ENCODE measurements at regions not wholly inside any gene's neighbourhood (a gene's known extent, or its start where the extent isn't known, plus 50 kb on each side); places are given as distances from the start of the nearest gene placed in this dataset.
A peak's percentile ranks its signal among the peaks of the same experiment; 100 is the strongest.
"Not testable (repeated sequence)": the region's sequence is repeated elsewhere in the genome, so short reads cannot be mapped to it uniquely, and the experiment has no call there.

DNA sequence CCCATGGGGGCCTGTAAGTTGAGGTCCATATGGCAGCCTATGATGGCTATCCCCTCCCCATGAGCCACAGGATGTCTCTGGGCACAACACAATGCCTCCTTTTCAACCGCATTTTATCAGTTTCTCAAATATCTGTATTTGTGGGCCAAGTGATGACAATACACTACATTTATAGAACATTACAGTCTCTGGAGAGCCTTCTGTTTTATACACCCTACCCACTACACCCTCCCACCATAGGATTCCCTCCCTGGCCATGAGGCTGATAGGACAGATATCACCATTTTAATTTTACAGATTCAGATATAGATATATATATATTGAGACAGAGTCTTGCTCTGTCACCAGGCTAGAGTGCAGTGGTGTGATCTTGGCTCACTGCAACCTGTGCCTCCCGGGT lies 236.8 kb downstream of the ENC1 start:
- no peak for DNase-seq (ENCODE audit: low read depth, low spot score)

DNA sequence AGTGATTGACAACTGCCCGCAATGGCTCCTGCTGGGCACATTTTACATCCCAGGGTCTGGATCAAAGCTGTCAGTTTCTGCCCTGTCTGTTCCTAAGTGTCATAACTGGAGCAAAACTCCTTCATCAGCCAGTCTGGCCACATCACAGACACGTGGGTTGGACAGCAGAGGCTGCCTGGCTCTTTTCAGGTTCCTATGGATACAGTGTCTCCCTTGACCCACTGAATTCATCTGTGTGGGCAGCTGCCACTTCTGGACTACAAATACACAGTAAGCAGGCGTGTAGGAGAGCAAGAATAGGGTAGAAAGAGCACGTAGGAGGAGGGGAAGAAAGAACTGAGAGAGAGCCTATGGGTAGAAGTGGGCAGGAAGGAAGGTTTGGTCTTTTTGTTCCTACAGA lies 238.0 kb downstream of the ENC1 start:
- no peak for DNase-seq (ENCODE audit: low read depth, low spot score)

DNA sequence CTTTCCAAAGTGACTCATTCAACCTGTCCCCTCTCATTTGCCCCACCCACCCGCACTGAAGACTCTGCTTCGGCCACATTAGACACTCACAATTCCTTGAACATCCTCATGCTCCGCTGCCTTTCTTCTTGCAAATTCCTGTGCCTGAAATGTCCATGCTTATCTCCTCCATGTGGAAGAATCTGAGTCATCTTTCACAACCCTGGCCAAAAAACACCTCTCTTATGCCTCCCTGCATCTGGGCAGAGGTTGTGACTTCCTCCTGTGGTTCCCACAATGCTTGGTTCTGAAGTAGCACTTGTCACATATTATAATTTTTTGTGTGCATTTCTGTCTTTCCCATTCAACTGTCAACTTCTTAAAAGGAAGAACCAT lies 238.6 kb downstream of the ENC1 start:
- DNase-seq (ENCODE audit: low read depth, low spot score), result no peak

DNA sequence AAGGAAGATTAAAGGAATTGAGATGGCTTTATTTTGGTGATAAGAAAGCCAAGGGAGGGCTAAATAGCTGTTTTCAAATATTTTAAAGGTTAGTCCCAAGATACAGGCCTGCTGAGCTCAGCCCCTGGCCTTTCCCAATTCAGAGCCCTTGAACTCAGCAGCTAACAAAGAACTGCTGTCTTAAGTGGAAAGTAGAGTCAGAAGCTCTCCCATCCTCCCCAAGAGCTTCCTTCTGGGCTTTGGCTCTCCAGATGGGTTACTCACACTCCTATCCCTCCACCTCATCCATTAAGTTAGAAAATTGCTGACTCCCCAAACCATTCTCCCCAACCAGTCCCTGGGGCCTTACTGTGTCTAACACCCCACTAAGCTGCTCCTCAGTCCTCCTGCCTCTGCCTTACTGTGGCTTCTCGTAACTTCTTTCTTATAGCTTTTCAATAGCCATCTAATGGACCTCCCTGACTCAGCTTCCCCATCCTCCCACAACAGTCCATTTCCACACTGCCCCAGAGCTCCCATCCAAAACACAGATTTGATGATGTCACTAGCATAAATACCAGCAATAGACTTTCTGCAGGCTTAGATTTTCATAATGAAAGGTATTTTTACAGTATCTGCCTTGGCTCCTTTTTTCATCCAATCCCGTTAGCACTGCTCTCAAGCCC lies 239.1 kb downstream of the ENC1 start:
- peak; percentile 11 for DNase-seq (ENCODE audit: low read depth, low spot score)

GRCh38 chr5:74400067-74400466 lies 240.5 kb downstream of the ENC1 start:
- DNase-seq (ENCODE audit: low read depth, low spot score), result no peak

DNA sequence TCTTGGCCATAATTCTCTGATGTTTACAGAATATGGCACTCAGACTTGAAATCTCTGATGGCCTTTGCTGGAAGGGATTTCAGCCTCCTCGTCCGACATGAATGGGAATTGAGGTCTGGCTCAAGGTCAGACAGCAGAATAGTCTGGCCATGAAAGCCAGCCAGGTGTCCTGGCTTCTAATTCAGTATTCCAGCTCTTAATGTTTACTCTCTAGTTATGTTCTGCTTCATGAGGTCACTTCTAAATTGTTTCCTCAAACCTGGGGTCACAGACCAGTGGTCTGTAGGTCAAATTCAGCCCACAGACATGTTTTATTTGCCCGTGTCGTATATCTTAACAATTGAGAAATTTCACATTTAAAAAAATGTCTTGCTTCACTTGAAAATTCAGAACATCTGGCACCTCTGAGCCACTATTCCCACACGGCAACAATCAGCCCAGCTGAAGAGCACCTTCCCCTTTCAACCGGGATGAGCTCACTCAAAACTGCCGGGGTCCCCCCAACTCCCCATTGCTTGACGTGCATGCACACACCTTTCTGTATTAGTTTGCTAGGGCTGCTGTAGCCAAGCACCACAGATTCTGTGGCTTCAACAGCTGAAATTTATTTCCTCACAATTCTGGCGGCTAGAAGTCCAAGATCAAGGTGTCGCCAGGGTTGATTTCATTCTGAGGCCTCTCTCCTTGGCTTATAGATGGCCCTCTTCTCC lies 243.5 kb downstream of the ENC1 start:
- DNase-seq (ENCODE audit: low read depth, low spot score), result no peak

DNA sequence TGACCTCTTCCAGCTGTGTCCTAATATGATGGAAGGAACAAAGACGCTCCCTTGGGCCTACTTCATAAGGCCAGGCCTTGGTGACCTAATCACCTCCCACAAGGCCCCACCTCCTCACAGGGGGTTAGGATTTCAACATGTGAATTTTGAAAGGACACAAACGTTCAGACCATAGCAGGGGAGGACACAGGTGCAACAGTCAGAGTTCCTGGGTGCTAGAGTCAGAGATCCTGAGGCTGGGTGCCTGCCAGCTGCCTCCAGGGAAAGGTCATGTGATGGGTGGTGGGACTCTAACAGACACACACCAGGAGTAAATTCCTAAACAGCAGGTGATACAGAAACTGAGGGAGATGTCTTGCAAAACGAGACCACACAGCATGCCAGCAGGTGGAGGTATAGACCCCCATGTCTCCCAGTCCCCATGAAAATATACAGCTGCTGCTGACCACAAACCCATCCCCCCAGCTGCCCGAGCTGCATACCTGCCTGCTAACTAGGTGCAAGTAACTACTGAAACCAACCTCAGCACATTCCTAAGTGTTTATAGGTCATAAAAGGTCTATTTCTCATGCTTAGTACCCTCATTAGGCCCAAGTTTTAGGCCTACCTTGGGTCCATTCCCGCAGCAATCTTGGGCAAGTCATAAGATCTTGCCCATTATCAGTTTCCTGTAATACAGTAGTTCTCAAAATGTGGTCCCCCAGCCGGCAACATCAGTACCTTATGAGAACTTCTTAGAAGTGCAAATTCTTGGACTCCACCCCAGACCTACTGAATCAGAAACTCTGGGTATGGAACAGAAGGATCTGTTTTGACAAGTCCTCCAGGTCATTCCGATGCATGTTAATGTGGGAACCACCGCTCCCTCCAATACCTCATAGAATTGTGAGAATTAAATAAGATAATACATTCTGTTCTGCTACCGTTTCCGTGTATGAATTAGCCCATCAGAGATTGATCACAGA lies 245.3 kb downstream of the ENC1 start:
- peak; percentile 92 for DNase-seq (ENCODE audit: low read depth, low spot score)

DNA sequence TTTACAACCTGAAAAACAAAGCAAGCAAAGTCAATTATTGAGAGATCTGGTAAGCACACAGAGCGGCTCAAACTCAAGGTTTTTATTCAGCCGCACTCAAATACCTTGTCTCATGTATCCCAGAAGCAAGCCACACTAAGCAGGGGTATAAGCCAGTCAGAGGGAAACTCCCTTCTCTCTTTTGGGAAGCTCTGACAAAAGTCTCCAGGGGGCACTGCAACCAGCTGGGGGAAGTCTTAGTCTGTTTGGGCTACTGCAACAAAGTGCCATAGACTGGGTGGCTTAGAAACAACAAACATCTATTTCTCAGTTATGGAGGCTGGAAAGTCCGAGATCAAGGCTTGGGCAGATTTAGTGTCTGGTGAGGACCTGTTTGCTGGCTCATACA lies 246.0 kb downstream of the ENC1 start:
- DNase-seq (ENCODE audit: low read depth, low spot score), result peak; percentile 69

- no peak for DNase-seq (ENCODE audit: low read depth, low spot score)
Measured at GRCh38 chr5:74393943-74394342, 246.6 kb downstream of the ENC1 start.

DNA sequence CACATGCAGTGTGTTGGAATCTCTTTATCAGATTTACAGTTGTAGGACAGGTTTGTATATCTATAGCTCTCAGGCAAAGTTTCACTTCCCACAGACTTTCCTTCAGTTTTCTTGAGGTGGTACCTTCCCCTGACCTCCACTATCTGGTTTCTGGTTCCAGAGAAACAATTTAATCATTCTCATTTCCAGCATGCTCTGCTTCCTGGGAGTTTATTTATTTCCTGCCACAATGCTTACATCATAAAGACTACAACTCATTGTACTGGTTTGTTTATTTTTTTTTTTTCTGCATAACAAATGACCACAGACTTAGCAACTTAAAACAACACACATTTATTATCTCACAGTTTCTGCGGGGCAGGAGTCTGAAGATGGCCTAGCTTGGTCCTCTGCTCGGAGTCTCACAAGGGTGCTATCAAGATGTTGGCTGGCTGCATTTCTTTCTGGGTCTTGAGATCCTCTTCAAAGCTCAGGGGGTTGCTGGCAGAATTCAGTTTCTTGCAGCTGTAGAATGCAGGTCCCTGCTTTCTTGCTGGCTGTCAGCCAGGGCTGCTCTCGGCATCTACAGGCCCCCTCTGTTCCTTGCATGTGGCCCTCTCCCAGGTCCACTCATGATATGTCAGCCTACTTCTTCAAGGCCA lies 247.7 kb downstream of the ENC1 start:
- peak; percentile 27 for DNase-seq (ENCODE audit: low read depth, low spot score)

DNA sequence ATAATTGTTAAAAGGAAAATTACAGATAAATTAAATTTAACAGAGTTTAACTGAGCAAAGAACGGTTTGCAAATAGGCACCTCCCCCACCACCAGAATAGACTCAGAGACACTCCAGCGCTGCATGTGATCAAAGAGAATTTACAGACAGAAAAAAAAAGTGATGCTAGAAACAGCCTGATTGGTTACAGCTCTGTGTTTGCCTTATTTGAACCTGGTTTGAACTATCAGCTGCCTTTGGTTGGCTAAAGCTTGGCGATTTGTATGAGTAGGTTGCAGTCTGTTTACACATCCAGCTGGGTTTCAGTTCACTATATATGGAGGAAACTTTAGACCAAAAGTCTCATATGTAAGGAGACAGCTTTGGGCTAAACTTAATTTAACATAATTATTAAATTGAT lies 249.1 kb downstream of the ENC1 start:
- DNase-seq (ENCODE audit: low read depth, low spot score), result peak; percentile 57

GRCh38 chr5:74390822-74391221 lies 249.7 kb downstream of the ENC1 start:
- no peak for DNase-seq (ENCODE audit: low read depth, low spot score)

- DNase-seq (ENCODE audit: low read depth, low spot score), result no peak
Measured at GRCh38 chr5:74390306-74390637, 250.3 kb downstream of the ENC1 start.

- no peak for DNase-seq (ENCODE audit: low read depth, low spot score)
Measured at GRCh38 chr5:74389531-74390305, 250.8 kb downstream of the ENC1 start.

- not testable (repeated sequence) for DNase-seq (ENCODE audit: low read depth, low spot score)
Measured at GRCh38 chr5:74388411-74388810, 252.1 kb downstream of the ENC1 start.

DNA sequence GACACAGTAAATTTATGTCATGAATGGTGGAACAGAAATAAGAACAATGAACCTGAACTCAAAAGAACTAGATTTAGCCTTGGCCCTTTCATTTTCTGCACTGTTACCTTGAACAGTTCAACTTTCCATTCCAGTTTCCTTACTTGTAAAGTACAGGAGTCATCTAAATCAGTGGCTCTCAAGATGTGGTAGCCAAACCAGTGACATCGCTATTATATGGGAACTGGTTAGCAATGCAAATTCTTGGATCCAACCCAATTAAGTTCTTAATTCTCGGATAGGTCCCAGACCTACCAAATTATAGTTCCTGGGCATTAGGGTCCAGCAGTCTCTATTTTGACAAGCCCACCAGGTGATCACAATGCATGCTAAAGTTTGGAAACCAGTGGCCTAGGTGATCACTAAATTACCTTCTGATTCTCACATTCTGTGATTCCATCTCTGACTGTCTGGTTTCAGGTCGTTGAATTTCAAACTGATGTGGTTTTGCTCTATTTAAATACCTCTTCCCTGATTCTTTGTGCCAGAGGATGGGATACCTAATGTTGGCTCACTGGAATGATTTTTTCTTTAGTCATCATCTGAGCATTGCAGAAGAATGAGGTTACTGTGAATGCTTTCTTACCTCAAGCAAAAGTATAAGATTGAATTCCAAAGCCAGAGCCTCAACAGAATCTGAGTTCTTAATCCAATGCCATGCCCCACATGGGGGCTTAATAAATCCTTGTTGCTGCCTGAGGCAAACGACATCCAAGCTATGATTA lies 253.8 kb downstream of the ENC1 start:
- DNase-seq (ENCODE audit: low read depth, low spot score), result no peak

DNA sequence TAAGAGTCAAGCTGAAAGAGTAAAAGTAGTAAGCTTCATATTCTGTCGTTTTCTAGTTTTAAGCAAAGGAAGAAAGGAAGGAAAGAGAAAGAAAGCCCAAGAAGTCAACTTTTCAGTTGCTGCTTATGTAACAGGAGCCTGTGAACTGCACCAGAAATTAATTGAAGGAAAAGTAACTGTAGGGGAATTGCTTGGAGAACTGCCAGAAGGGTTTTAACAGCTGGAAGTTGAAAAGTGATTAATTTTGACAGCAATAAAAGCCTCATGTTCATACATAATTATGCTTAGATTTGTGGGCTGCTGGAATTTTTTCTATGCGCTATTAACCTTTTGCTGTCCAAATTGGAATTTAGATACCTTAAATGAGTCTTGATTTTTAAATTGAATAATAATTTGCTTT lies 255.7 kb downstream of the ENC1 start:
- DNase-seq (ENCODE audit: low read depth, low spot score), result no peak

- DNase-seq (ENCODE audit: low read depth, low spot score), result peak; percentile 30
Measured at GRCh38 chr5:74382987-74383593, 257.4 kb downstream of the ENC1 start.

DNA sequence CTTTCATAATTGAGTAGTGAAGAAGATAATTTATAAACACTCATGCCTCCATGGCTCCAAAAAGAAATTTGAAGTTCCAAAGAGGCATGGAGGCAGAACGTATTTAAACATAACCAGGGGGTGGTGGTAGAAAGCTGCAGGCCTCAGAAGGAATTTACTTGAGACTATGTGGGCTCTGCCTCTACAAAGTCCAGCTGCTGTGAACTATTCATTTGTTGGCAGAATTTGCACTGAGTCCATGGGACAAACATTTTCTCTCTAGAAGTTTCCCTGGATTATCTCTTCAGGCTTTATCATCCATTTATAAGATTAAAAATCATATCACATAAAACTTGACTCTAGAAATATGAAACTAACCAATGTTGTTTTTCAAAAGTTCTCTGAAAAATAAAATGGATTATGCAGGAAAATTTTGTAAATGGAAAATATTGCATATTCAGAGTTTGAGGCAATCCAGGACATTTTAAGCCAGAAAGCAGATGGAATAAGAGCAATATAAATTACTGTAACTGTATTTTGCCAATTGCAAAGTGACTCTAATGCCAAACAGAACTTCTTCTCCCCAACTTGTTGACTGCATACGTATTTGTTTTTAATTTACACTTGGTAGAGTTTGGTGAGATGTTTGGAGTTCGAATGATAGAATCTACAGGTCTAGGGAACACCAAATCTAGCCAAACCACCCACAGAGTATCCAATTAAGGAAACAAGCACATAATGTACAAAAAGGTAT lies 258.2 kb downstream of the ENC1 start:
- no peak for DNase-seq (ENCODE audit: low read depth, low spot score)

Data from ELF-1 (cell line).